SK-N-SH (cell line): ENCODE measurements at regions not wholly inside any gene's neighbourhood (a gene's known extent, or its start where the extent isn't known, plus 50 kb on each side); places are given as distances from the start of the nearest gene placed in this dataset.

Experiments used
- CTCF ChIA-PET: fragments of 300-600, 350-600 bp; formaldehyde crosslinking; extraction: SDS; loops from one replicate; lab custom pipeline; 2021; lab: Yijun Ruan, JAX
- POLR2A ChIA-PET: fragments of 350-600 bp; sonication (Branson Sonifier 250); formaldehyde crosslinking; extraction: SDS; loops from one replicate; lab custom pipeline; 2020; ENCODE audit warnings: antibody characterized with exemption, inconsistent platforms; lab: Yijun Ruan, JAX
- DNase-seq: peaks from one replicate; pipeline ENCODE4 v3.0.0; 2012
- H2AFZ ChIP-seq: fragments of 200-600 bp; sonication (generic); 2 replicates; pipeline ENCODE4 v1.8.1; 2016; ENCODE audit warnings: antibody characterized with exemption, mild to moderate bottlenecking, low read depth
- H3F3A ChIP-seq: fragments of 200-600 bp; sonication (generic); replicated peaks from 2 replicates; pipeline ENCODE3; 2016; ENCODE audit warnings: antibody characterized with exemption, mild to moderate bottlenecking; ENCODE audit not compliant: insufficient read depth
- H3K27ac ChIP-seq, 2 experiments: fragments of 200-500 bp in 1 of 2; fragments of 200-600 bp in 1 of 2; sonication (Bioruptor generic) in 1 of 2; sonication (generic), shearing (Covaris generic) in 1 of 2; 2 replicates each; pipeline versions ENCODE4 v1.5.1 to v1.6.1; 2014 to 2016; ENCODE audit warnings: low read depth in 2 of 2, inconsistent platforms in 1 of 2, low read length in 1 of 2, mild to moderate bottlenecking in 1 of 2, mixed read lengths in 1 of 2
- H3K27me3 ChIP-seq: fragments of 200-600 bp; sonication (generic), shearing (Covaris generic); 2 replicates; pipeline ENCODE4 v1.6.1; 2016; ENCODE audit warnings: mixed run types; ENCODE audit not compliant: insufficient read depth
- H3K36me3 ChIP-seq, 2 experiments: fragments of 200-500 bp in 1 of 2; fragments of 200-600 bp in 1 of 2; sonication (Bioruptor generic) in 1 of 2; sonication (generic) in 1 of 2; replicated peaks in 1 of 2; 2 replicates each; pipeline versions ENCODE3 to v1.5.1; 2014 to 2016; ENCODE audit warnings: low read length in 1 of 2, mild to moderate bottlenecking in 1 of 2; ENCODE audit not compliant: insufficient read depth in 2 of 2, control insufficient read depth in 1 of 2
- H3K4me1 ChIP-seq, 2 experiments: fragments of 200-500 bp in 1 of 2; fragments of 200-600 bp in 1 of 2; sonication (Bioruptor generic) in 1 of 2; sonication (generic), shearing (Covaris generic) in 1 of 2; 2 replicates each; pipeline versions ENCODE4 v1.5.1 to v1.6.1; 2014 to 2016; ENCODE audit warnings: low read depth in 1 of 2, low read length in 1 of 2, mixed run types in 1 of 2; ENCODE audit not compliant: insufficient read depth in 2 of 2, control insufficient read depth in 1 of 2
- H3K4me2 ChIP-seq: fragments of 200-600 bp; sonication (generic), shearing (Covaris generic); 2 replicates; pipeline ENCODE4 v1.6.1; 2017; ENCODE audit warnings: mixed run types
- H3K4me3 ChIP-seq, 2 experiments: fragments of 200-500 bp in 1 of 2; fragments of 200-600 bp in 1 of 2; sonication (Bioruptor generic) in 1 of 2; sonication (generic), shearing (Covaris generic) in 1 of 2; 2 replicates each; pipeline versions ENCODE4 v1.5.1 to v1.8.1; 2014 to 2016; ENCODE audit warnings: low read depth in 2 of 2, inconsistent platforms in 1 of 2, low read length in 1 of 2, mild to moderate bottlenecking in 1 of 2, mixed read lengths in 1 of 2, moderate library complexity in 1 of 2
- H3K79me2 ChIP-seq: fragments of 200-600 bp; sonication (generic); 2 replicates; pipeline ENCODE4 v1.8.1; 2017; ENCODE audit warnings: mild to moderate bottlenecking; ENCODE audit not compliant: insufficient read depth
- H3K9ac ChIP-seq: fragments of 200-600 bp; sonication (generic); 2 replicates; pipeline ENCODE4 v1.6.1; 2017; ENCODE audit warnings: mixed run types
- H3K9me2 ChIP-seq: fragments of 200-600 bp; sonication (generic); 2 replicates; pipeline ENCODE4 v1.6.1; 2017; ENCODE audit warnings: mixed run types
- H3K9me3 ChIP-seq: fragments of 200-600 bp; sonication (generic); 2 replicates; pipeline ENCODE4 v1.6.1; 2017; ENCODE audit warnings: mixed run types, mild to moderate bottlenecking, moderate library complexity
- H4K20me1 ChIP-seq: fragments of 200-600 bp; sonication (generic); 2 replicates; pipeline ENCODE4 v1.6.1; 2017; ENCODE audit warnings: mild to moderate bottlenecking, mixed run types; ENCODE audit not compliant: insufficient read depth
- CHD2 ChIP-seq: fragments of 150-350 bp; IDR thresholded peaks from 2 replicates; pipeline ENCODE4 v1.6.1; 2018; ENCODE audit warnings: low read length; ENCODE audit not compliant: partially characterized antibody
- ELF1 ChIP-seq: IDR thresholded peaks from 2 replicates; pipeline ENCODE4 v1.4.0; 2012
- EP300 ChIP-seq, 2 experiments: IDR thresholded peaks; 2 replicates each; pipeline versions ENCODE4 v1.4.0 to v1.6.1; 2012; ENCODE audit warnings: borderline replicate concordance in 1 of 2, low read depth in 1 of 2, low read length in 1 of 2
- EZH2phosphoT487 ChIP-seq: fragments of 200-600 bp; sonication (generic); IDR thresholded peaks from 2 replicates; pipeline ENCODE4 v1.6.1; 2017; ENCODE audit warnings: low read depth, mixed run types, mild to moderate bottlenecking, antibody characterized with exemption, moderate library complexity, borderline replicate concordance
- FOXM1 ChIP-seq: IDR thresholded peaks from 2 replicates; pipeline ENCODE4 v1.4.0; 2012; ENCODE audit warnings: low read depth, mild to moderate bottlenecking
- GABPA ChIP-seq: IDR thresholded peaks from 2 replicates; pipeline ENCODE4 v1.4.0; 2012; ENCODE audit warnings: low read depth, mild to moderate bottlenecking
- MAX ChIP-seq: IDR thresholded peaks from 2 replicates; pipeline ENCODE4 v1.4.0; 2012; ENCODE audit warnings: low read depth
- MXI1 ChIP-seq: IDR thresholded peaks from 2 replicates; pipeline ENCODE4 v1.6.1; 2012; ENCODE audit warnings: mild to moderate bottlenecking, low read depth, low read length, improper control_type of control experiment
- RCOR1 ChIP-seq: fragments of 150-350 bp; IDR thresholded peaks from 2 replicates; pipeline ENCODE4 v1.6.1; 2017; ENCODE audit warnings: antibody characterized with exemption, low read length
- RXRA ChIP-seq: IDR thresholded peaks from 2 replicates; pipeline ENCODE4 v1.4.0; 2012; ENCODE audit warnings: low read depth, mild to moderate bottlenecking, borderline replicate concordance
- TEAD4 ChIP-seq: IDR thresholded peaks from 2 replicates; pipeline ENCODE4 v1.4.0; 2012; ENCODE audit warnings: mild to moderate bottlenecking, borderline replicate concordance; ENCODE audit not compliant: insufficient read depth
- USF1 ChIP-seq: IDR thresholded peaks from 2 replicates; pipeline ENCODE4 v1.4.0; 2012; ENCODE audit warnings: low read depth, borderline replicate concordance
- YY1 ChIP-seq: IDR thresholded peaks from 2 replicates; pipeline ENCODE4 v1.4.0; 2012; ENCODE audit warnings: low read depth, mild to moderate bottlenecking
- WGBS: methylation state at CpG from one replicate; pipeline ENCODE4 v1.1.6; 2017; ENCODE audit warnings: low lambda C conversion rate; 5-methylcytosine and 5-hydroxymethylcytosine counted together
- TF ChIP-seq, protein P1 (sequence below): fragments of 150-350 bp; IDR thresholded peaks from 2 replicates; pipeline ENCODE4 v1.6.1; 2016; ENCODE audit warnings: mild to moderate bottlenecking, low read depth, low read length

DNA sequence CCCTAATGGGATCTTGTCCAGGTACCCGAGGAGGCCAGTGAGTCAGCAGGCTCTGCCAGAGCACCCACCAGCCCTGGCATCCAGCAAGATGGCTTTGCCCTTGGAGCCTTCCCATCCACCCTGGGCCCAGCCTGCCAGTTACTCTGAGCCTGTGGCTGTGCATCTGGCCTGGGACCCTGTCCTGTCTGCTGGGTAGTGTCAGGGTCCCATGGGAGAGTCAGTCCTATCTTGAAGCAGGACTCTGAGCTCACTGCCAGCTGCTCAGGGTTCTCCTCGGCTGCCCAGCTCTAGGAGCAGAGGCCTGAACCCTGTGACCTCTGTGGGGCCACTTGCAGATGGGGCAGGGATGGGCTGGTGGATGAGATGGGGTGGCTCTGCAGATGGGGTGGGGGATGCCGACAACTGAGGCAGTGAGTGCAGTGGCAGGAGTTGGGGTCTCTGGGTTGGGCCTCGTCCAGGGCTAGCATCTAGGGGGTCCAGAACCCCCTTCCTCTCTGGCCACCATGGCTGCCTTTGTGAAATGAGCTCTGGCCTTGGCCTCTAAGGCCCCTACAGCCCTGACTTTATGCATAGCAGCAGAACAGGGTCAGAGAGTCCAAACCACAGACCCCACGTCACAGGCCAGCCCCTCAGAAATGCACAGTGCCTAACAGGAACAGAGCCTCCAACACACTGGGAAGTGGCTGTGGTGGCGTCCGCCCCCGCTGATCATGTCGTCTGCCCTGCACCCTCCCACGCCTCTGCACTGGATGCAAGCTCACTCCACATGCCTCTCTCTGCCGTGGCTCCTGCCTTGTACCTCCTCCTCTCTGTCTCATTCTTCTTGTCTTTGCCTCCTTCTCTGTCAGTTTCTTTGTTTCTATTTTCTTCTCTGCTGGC lies 88.1 kb upstream of the RET start (continued):
- TF ChIP-seq EZH2phosphoT487, result no peak
- TF ChIP-seq YY1, result no peak
- TF ChIP-seq, protein P1, sequence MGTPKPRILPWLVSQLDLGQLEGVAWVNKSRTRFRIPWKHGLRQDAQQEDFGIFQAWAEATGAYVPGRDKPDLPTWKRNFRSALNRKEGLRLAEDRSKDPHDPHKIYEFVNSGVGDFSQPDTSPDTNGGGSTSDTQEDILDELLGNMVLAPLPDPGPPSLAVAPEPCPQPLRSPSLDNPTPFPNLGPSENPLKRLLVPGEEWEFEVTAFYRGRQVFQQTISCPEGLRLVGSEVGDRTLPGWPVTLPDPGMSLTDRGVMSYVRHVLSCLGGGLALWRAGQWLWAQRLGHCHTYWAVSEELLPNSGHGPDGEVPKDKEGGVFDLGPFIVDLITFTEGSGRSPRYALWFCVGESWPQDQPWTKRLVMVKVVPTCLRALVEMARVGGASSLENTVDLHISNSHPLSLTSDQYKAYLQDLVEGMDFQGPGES, result no peak
- no peak for TF ChIP-seq MXI1
- no peak for TF ChIP-seq RXRA

DNA sequence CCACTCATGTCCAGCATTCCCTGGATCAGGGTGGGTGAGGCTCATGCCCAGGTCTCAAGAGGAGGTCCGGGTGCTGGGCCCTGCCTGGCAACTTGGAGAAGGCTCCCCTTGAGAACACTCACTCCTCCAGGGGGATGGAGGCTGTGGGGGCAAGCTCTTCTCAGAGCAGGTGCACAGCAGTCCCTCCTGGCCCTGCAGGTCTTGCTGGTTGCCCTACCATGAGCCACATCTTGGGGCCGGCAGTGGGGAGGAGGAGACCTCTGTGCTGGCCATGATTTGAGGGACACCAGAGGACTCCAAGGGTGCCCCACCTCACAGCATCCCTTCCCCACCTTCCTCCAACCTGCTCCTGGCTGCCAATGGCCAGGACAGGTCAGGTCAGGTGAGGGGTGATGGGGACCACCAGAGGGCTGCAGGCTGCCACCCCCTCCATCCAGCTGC lies 87.4 kb upstream of the RET start:
- H2AFZ ChIP-seq, result no peak overlapping the region
- H3K79me2 ChIP-seq, result no peaks in the 10 kb centered on the region
- no peak for DNase-seq
- ChIA-PET POLR2A (interaction anchor here (1.4 kb wide), 1 partner anchor 66 kb away, joined by 5 read pairs; no protein-coding TSS in a partner anchor), CTCF (interaction anchor here (0.8 to 2.6 kb wide), 5 partner anchors 14 to 119 kb away, joined by 3 to 9 read pairs (median 3); no protein-coding TSS in a partner anchor)
- H3K4me2 ChIP-seq, result no peak overlapping the region
- 58% methylated on average over 2 of the region's 2 CpGs for WGBS
- TF ChIP-seq TEAD4, result no peak
- no peak for TF ChIP-seq CHD2
- no peak for TF ChIP-seq ELF1
- no peak for TF ChIP-seq EZH2phosphoT487
- no peak for TF ChIP-seq RCOR1
- TF ChIP-seq MAX, result no peak
- no peak for TF ChIP-seq USF1
- no peak for TF ChIP-seq EP300 (IDR thresholded peaks at IDR 0.05; ENCODE audit: borderline replicate concordance in 1 of 2, low read depth in 1 of 2, low read length in 1 of 2)
- no peak for TF ChIP-seq GABPA
- TF ChIP-seq FOXM1, result no peak
- no peak for TF ChIP-seq RXRA
- no peak overlapping the region for H3K9ac ChIP-seq
- H3K27me3 ChIP-seq, result no peaks in the 10 kb centered on the region
- H3K27ac ChIP-seq, result no peak overlapping the region; a peak in 1 of 4 replicates
- H3F3A ChIP-seq, result no peaks in the 10 kb centered on the region
- no peaks in the 10 kb centered on the region for H3K36me3 ChIP-seq
- no peaks in the 10 kb centered on the region for H4K20me1 ChIP-seq
- no peak overlapping the region for H3K4me3 ChIP-seq
- H3K4me1 ChIP-seq, result peaks cover 0 to 60% of the 10 kb centered on the region in 2 experiments; a peak in 2 of 4 replicates
- H3K9me2 ChIP-seq, result no peaks in the 10 kb centered on the region
- no peaks in the 10 kb centered on the region for H3K9me3 ChIP-seq
